Testis (tissue), 2 donors: ENCODE measurements at regions not wholly inside any gene's neighbourhood (a gene's known extent, or its start where the extent isn't known, plus 50 kb on each side); places are given as distances from the start of the nearest gene placed in this dataset.

Experiments
- CTCF ChIP-seq, 3 experiments: fragments of 450-650 bp in 2 of 3; fragments of 200-600 bp in 1 of 3; sonication (generic) in 1 of 3; IDR thresholded peaks; one replicate each; pipeline ENCODE4 v1.5.1; 2016 to 2019; ENCODE audit warnings: antibody characterized with exemption in 3 of 3, mild to moderate bottlenecking in 2 of 3, moderate library complexity in 1 of 3
- POLR2A ChIP-seq: fragments of 450-650 bp; IDR thresholded peaks from one replicate; pipeline ENCODE4 v1.6.1; 2017; ENCODE audit warnings: antibody characterized with exemption, mild to moderate bottlenecking, moderate library complexity

GRCh38 chr1:218664385-218665170 lies 319.4 kb downstream of the TGFB2 start:
- TF ChIP-seq CTCF (IDR thresholded peaks at IDR 0.05): no peak
- TF ChIP-seq POLR2A: no peak
